ES-I3 (cell line): ENCODE measurements at regions not wholly inside any gene's neighbourhood (a gene's known extent, or its start where the extent isn't known, plus 50 kb on each side); places are given as distances from the start of the nearest gene placed in this dataset.

ENCODE experiments used
- H3K36me3 ChIP-seq: 2 replicates; pipeline ENCODE4 v1.6.1; 2013; ENCODE audit warnings: mild to moderate bottlenecking, low read length, control low read depth, moderate library complexity; ENCODE audit not compliant: insufficient read depth
- H3K4me1 ChIP-seq: 2 replicates; pipeline ENCODE4 v1.6.1; 2013; ENCODE audit warnings: mild to moderate bottlenecking, control low read depth, low read length; ENCODE audit not compliant: insufficient read depth
- H3K9ac ChIP-seq: 2 replicates; pipeline ENCODE4 v1.6.1; 2013; ENCODE audit warnings: low read depth, mild to moderate bottlenecking, low read length, moderate library complexity
- H3K9me3 ChIP-seq: 2 replicates; pipeline ENCODE4 v1.6.1; 2013; ENCODE audit warnings: mild to moderate bottlenecking, low read length, moderate library complexity; ENCODE audit not compliant: control insufficient read depth, insufficient read depth

DNA sequence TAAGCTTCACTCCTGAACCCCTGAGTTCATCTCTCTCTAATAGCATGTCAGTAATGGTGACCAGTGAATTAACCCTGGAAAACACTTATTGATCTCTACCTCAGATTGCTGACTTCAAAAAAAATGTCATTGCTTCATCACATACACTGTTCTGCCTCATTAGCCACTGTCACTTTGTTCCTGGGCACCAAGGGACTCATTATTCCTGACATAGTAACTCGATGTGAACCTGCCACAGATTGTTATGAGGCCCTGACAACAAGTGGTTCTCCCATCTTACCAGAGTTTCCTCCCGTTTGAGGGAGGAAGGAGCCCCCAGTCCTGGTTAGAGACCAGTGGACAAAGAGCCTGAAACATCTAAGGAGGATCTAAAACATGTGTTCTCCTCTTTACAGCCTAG is 403.3 kb upstream of the SMIM21 start:
- no peak overlapping the region for H3K9ac ChIP-seq
- 0 out of 2 replicates have a peak, but pooled peaks cover 2% of the 10 kb centered on the region for H3K9me3 ChIP-seq
- peaks cover 10% of the 10 kb centered on the region for H3K4me1 ChIP-seq

DNA sequence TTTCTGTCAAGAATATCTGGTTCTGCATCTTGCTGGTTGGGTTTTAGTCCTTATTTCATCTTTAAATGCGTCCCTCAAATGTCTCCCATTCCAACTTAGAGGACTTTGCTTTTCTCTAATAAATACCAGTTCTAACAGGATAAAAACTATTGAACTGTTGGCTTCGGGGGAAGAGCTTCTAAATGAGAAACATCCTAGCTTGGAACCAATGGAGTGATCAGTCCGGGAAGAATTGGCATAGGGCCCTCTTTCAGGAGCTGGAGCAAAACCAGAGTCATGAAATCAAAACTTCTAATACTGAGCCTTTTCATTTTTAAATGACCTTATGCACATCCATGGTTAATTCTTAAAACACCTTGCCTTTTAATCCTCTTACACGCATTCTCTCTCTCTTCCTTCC is 401.6 kb upstream of the SMIM21 start:
- Histone ChIP-seq H3K36me3 (no peaks in the 10 kb centered on the region), H3K9me3 (0 out of 2 replicates have a peak, but pooled peaks cover 2% of the 10 kb centered on the region), H3K4me1 (peaks cover 10% of the 10 kb centered on the region), H3K9ac (no peak overlapping the region)

More for the DNA sequence above, 403.3 kb upstream of the SMIM21 start:
- no peaks in the 10 kb centered on the region for H3K36me3 ChIP-seq

DNA sequence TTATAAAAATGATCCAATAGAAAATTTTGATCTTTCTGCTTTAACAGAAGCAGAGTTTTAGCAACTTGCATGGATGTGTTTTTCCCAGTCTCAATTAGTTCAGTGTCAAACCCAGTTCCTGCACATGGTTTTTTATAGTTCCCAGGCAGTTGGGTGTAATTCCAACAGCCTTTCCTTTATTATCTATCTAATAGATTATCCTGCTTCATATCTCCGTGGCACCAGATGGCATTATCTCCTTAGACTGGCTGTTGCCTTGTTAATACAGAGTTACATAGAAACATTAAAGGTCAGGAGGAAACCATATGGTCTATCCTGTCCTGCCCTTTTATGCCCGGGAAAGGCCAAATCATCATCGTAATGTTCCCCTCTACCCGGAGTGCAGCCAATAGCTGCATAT is 400.9 kb upstream of the SMIM21 start:
- Histone ChIP-seq H3K9ac (no peak overlapping the region), H3K36me3 (no peaks in the 10 kb centered on the region), H3K4me1 (peaks cover 10% of the 10 kb centered on the region), H3K9me3 (0 out of 2 replicates have a peak, but pooled peaks cover 2% of the 10 kb centered on the region)

DNA sequence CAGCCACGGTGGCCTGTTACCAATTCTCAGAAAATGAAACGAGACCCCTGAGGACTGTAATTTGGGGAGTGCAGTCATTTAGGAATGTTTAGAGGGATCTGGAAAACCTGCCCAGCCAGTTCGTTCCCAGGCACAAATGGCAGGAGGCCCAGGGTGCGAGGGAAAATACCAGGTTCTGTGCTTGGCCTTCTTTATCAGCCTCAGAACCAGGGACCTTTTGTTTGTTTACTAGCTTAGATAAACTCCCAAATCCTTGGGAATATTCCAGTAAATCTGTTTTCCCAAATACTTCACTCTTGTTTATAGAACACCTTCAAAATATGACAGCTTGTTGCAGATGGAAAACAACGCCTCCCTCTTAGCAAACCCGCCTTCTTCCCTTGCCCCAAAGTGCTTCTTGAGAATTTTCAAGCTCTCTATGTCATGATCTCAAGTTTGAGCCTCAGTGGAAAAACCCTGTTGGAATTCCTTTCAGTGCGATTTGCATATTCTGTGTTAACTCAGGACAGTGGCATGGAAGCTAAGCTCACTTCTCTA is 400.3 kb upstream of the SMIM21 start:
- Histone ChIP-seq H3K36me3 (no peaks in the 10 kb centered on the region), H3K9ac (no peak overlapping the region), H3K4me1 (peaks cover 10% of the 10 kb centered on the region), H3K9me3 (no peaks in the 10 kb centered on the region)

DNA sequence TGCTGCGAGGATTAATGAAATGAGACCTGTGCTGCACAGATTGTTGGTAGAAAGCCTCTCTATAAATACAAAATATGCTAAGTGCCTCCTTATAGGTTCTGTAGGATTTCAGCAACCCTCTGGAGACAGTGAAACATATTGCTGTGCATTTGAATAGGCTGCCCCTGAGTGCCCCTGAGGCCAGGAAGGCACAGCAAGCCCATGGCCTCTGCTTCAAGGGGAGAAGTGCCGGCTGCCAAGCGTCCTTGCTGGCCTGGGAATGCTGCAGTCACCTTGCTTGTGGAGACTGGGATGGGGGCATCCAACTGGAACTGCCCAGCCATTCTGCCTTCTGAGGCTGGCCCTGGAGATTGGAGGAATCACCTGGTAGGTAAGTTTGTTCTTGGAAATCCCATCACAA is 397.2 kb upstream of the SMIM21 start:
- Histone ChIP-seq H3K4me1 (peaks cover 10% of the 10 kb centered on the region), H3K36me3 (no peaks in the 10 kb centered on the region), H3K9me3 (no peaks in the 10 kb centered on the region), H3K9ac (no peak overlapping the region)

DNA sequence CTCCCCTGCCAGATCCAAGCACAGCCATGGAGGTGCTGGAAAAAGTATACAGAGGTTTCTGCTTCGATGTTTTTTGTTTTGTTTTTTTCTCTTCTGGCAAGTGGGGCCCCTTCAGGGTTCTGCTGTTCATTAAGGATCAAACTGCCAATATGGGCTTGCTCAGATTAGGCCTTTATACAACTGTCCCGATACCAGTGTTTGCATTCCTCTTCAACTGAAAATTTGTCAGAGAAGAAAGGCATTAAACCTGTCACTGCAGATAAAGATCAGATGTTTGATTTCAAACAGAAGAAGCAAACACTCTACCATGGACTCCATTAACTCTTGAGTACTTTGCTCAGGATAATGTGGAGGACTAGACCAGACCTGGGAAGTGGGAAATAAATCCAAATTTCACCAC is 396.0 kb upstream of the SMIM21 start:
- no peaks in the 10 kb centered on the region for H3K36me3 ChIP-seq
- H3K9ac ChIP-seq = no peak overlapping the region
- peaks cover 9% of the 10 kb centered on the region for H3K4me1 ChIP-seq
- no peaks in the 10 kb centered on the region for H3K9me3 ChIP-seq

- no peaks in the 10 kb centered on the region for H3K36me3 ChIP-seq
- peaks cover 5% of the 10 kb centered on the region; the same call in 1 of the 2 replicates for H3K9me3 ChIP-seq
Measured at GRCh38 chr18:75818383-75818782, 390.9 kb upstream of the SMIM21 start.

GRCh38 chr18:75815767-75816166 is 388.3 kb upstream of the SMIM21 start:
- Histone ChIP-seq H3K9me3 (peaks cover 5% of the 10 kb centered on the region; the same call in 1 of the 2 replicates), H3K9ac (no peak overlapping the region), H3K36me3 (no peaks in the 10 kb centered on the region), H3K4me1 (0 out of 2 replicates have a peak, but pooled peaks cover 4% of the 10 kb centered on the region)

More at GRCh38 chr18:75818383-75818782, 390.9 kb upstream of the SMIM21 start:
- Histone ChIP-seq H3K9ac (no peak overlapping the region), H3K4me1 (no peaks in the 10 kb centered on the region)

GRCh38 chr18:75812761-75813160 is 385.3 kb upstream of the SMIM21 start:
- Histone ChIP-seq H3K9ac (no peak overlapping the region), H3K36me3 (no peaks in the 10 kb centered on the region), H3K4me1 (0 out of 2 replicates have a peak, but pooled peaks cover 7% of the 10 kb centered on the region), H3K9me3 (peaks cover 5% of the 10 kb centered on the region; the same call in 1 of the 2 replicates)

GRCh38 chr18:75810961-75811551 is 383.6 kb upstream of the SMIM21 start:
- peaks cover 5% of the 10 kb centered on the region for H3K9me3 ChIP-seq
- no peak overlapping the region for H3K9ac ChIP-seq
- H3K36me3 ChIP-seq = no peaks in the 10 kb centered on the region
- H3K4me1 ChIP-seq = 0 out of 2 replicates have a peak, but pooled peaks cover 7% of the 10 kb centered on the region

GRCh38 chr18:75810516-75810915 is 383.0 kb upstream of the SMIM21 start:
- H3K36me3 ChIP-seq = no peaks in the 10 kb centered on the region
- no peak overlapping the region for H3K9ac ChIP-seq
- H3K9me3 ChIP-seq = peaks cover 5% of the 10 kb centered on the region
- 0 out of 2 replicates have a peak, but pooled peaks cover 7% of the 10 kb centered on the region for H3K4me1 ChIP-seq

DNA sequence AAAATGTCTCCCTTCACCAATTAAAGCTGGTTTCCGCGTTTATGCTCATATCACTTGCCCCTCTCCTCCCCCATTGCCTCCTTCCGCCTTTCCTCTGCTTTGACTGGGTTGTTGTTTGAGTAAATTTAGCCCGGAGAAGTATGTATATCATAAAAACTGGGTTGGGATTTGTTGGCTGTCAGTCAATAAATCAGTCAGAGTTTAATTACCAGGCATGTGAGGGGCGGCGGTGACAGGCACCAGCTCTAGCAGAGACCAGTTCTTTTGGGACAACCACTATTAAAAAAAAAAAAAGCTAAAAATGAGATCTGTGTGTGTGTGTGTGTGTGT is 382.4 kb upstream of the SMIM21 start:
- Histone ChIP-seq H3K9ac (no peak overlapping the region), H3K36me3 (no peaks in the 10 kb centered on the region), H3K9me3 (peaks cover 5% of the 10 kb centered on the region), H3K4me1 (0 out of 2 replicates have a peak, but pooled peaks cover 7% of the 10 kb centered on the region)

DNA sequence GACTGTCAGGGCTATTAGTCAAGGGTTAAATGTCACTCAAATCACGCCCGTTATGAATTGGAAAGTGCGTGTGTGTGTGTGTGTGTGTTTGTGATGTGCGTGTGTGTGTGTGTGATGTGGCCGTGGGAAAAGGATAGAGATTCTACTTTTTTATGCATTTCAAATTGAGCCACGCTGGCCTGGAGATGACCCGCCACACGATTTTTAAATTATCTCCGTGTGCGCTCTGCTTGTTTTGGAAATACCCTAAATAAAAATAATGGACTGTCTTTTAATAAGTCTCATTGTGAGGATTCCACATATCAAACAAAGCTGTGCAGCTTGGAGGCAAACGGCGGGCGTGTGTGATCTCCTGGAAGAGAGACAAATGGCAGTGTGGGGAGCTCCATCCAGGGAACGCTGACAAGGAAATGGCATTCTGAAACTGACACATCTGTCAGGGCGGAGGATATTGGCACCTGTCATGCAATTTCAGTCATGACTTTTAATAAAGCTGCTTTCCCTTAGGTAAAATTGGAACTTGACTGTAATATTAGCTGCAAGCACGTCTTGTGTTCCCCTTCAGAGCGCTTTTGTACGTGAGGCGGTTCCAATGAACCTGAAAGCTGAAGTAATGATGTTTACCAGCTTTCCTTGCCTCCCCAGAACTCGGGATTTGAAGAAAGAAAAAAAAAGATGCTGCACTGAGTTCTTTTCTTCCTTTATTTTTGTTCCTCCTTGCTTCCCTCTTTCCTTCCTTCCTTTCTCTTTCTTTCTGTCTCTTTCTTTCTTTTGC is 381.8 kb upstream of the SMIM21 start:
- Histone ChIP-seq H3K4me1 (0 out of 2 replicates have a peak, but pooled peaks cover 7% of the 10 kb centered on the region), H3K9ac (no peak overlapping the region), H3K36me3 (no peaks in the 10 kb centered on the region), H3K9me3 (peaks cover 3% of the 10 kb centered on the region)

DNA sequence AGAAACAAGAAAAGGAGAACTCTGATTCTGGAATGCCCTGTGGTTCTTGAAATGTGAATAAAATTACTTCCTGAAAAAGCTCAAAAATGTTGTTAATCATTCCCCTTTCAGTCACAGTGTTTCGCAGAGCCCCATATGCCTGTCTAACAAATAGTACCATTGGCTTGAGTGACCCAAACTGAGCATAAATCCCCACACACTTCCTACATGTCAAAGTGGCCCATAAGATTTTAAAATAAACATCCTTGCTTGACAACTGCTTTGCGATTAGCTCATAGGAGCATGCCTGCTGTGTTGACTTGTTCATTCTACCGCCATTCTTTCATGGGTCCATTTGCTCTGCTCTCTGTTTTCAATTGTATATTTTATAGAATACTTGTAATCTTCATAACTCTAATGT is 377.8 kb upstream of the SMIM21 start:
- Histone ChIP-seq H3K4me1 (no peaks in the 10 kb centered on the region), H3K36me3 (no peaks in the 10 kb centered on the region), H3K9ac (no peak overlapping the region), H3K9me3 (no peaks in the 10 kb centered on the region; the same call in 1 of the 2 replicates)

GRCh38 chr18:75802681-75803080 is 375.2 kb upstream of the SMIM21 start:
- Histone ChIP-seq H3K4me1 (peaks cover 7% of the 10 kb centered on the region; the same call in 1 of the 2 replicates), H3K36me3 (no peaks in the 10 kb centered on the region), H3K9ac (no peak overlapping the region), H3K9me3 (no peaks in the 10 kb centered on the region; the same call in 1 of the 2 replicates)
